ENCODE measurements at regions not wholly inside any gene's neighbourhood (a gene's known extent, or its start where the extent isn't known, plus 50 kb on each side); places are given as distances from the start of the nearest gene placed in this dataset.

DNA sequence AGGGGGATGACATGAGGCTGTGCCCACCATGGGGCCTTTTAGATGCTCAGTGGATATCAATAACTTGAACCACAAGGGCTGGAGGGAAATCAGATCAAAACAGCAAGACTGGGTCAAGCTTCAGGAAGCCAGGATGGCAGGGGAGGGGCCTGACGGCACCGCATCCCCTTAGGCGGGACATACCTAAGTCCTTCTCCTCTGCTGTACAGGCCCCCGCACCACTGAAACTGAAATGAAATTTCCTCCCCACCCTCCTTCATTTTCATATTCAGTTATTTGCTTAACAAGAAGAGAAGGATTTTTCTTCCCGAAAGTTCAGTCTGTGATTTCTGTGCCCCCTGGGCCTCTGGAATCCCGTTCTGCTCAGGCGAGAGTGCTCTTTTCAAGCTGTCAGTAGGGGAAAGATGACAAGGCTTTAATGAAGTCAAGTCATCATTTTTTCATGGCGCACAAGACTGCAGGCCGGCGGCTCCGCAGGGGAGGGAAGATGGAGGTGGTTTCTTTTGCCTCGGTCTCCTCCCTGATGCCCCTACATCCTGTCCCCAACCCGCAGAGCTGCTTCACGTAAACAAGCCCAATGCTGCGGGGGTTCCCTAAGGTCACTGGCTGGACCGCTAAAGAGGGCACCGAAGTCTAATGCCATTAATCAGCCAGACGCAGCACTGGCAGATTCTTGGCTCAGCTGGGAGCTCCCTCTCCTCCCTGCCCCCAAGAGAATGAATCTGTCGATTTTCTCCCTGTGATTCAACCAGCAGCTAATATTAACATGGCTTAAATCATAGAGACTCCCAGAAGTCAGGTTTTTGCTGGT, 264.8 kb downstream of the C1orf94 start:
- no peak overlapping the region for H3K4me2 ChIP-seq (ENCODE audit: insufficient read depth, low read length)
- H3K27me3 ChIP-seq (ENCODE audit: control insufficient read depth in 2 of 2, insufficient read depth in 2 of 2, low read length in 2 of 2): no peaks in the 10 kb centered on the region
- no TSS peak for BruUV-seq (replicated peaks)
- POLR2A ChIA-PET: no interaction called here
- H3K79me2 ChIP-seq (ENCODE audit: control insufficient read depth, insufficient read depth, low read length): no peaks in the 10 kb centered on the region
- no peaks in the 10 kb centered on the region for H3K9me3 ChIP-seq (replicated peaks; ENCODE audit: control insufficient read depth, insufficient read depth, low read length)
- no peak for DNase-seq (ENCODE audit: low read depth, low spot score)
- H3K9me1 ChIP-seq (replicated peaks; ENCODE audit: control insufficient read depth, extremely low read depth, insufficient read depth, low read length): no peaks in the 10 kb centered on the region
- H3K4me3 ChIP-seq (replicated peaks in 1 of 3; ENCODE audit: insufficient read depth in 1 of 3, low read depth in 1 of 3, low read length in 3 of 3): no peak overlapping the region
- H3K4me1 ChIP-seq (ENCODE audit: control insufficient read depth, extremely low read depth, insufficient read depth, low read length): no peaks in the 10 kb centered on the region
- intact Hi-C loops (cut with micrococcal nuclease): no loop called here
- no peak for FAIRE-seq
- dilution Hi-C loops (cut with MboI; ENCODE audit: extremely low pct_ligation_motif_present, low sequenced_read_pairs): no loop called here
- no peak overlapping the region for H3K27ac ChIP-seq (ENCODE audit: insufficient read depth, low read depth, low read length)
- no peak overlapping the region for H2AFZ ChIP-seq (ENCODE audit: low read depth, low read length)
- H4K20me1 ChIP-seq (replicated peaks; ENCODE audit: control insufficient read depth, extremely low read depth, insufficient read depth, low read length): no peaks in the 10 kb centered on the region
- H3K9ac ChIP-seq (replicated peaks; ENCODE audit: extremely low read depth, insufficient read depth, low read length): no peak overlapping the region
- no peak for TF ChIP-seq MYC (IDR thresholded peaks at IDR 0.05; ENCODE audit: low read depth, low read length)
- TF ChIP-seq EZH2 (IDR thresholded peaks at IDR 0.05; ENCODE audit: borderline replicate concordance, low read depth, low read length, severe bottlenecking): no peak
- TF ChIP-seq, protein P1, sequence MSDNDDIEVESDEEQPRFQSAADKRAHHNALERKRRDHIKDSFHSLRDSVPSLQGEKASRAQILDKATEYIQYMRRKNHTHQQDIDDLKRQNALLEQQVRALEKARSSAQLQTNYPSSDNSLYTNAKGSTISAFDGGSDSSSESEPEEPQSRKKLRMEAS (IDR thresholded peaks at IDR 0.05; ENCODE audit: insufficient read depth, insufficient read length): no peak
- no peak for TF ChIP-seq POLR2AphosphoS5 (IDR thresholded peaks at IDR 0.05; ENCODE audit: insufficient read depth, low read depth, low read length)
- TF ChIP-seq, protein P2, sequence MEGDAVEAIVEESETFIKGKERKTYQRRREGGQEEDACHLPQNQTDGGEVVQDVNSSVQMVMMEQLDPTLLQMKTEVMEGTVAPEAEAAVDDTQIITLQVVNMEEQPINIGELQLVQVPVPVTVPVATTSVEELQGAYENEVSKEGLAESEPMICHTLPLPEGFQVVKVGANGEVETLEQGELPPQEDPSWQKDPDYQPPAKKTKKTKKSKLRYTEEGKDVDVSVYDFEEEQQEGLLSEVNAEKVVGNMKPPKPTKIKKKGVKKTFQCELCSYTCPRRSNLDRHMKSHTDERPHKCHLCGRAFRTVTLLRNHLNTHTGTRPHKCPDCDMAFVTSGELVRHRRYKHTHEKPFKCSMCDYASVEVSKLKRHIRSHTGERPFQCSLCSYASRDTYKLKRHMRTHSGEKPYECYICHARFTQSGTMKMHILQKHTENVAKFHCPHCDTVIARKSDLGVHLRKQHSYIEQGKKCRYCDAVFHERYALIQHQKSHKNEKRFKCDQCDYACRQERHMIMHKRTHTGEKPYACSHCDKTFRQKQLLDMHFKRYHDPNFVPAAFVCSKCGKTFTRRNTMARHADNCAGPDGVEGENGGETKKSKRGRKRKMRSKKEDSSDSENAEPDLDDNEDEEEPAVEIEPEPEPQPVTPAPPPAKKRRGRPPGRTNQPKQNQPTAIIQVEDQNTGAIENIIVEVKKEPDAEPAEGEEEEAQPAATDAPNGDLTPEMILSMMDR (IDR thresholded peaks at IDR 0.05; ENCODE audit: extremely low read depth in 1 of 2, insufficient read depth in 1 of 2, low read depth in 1 of 2, low read length in 2 of 2): no peak
- TF ChIP-seq GATA2 (IDR thresholded peaks at IDR 0.05; ENCODE audit: insufficient read depth, insufficient read length, low read depth, low read length): no peak
- TF ChIP-seq FOS (IDR thresholded peaks at IDR 0.05; ENCODE audit: borderline replicate concordance, insufficient read depth, low read length): no peak
- no peak for TF ChIP-seq POLR2A (IDR thresholded peaks at IDR 0.05; ENCODE audit: low read depth, low read length)
- TF ChIP-seq JUN (IDR thresholded peaks at IDR 0.05; ENCODE audit: borderline replicate concordance, insufficient read depth, insufficient read length, low read depth): no peak
- CTCF ChIA-PET: no interaction called here
- H3K36me3 ChIP-seq (ENCODE audit: control insufficient read depth in 2 of 2, extremely low read depth in 1 of 2, insufficient read depth in 2 of 2, low read length in 2 of 2): no peaks in the 10 kb centered on the region

All from endothelial cell of umbilical vein (primary cell).